Activated CD4-positive, CD25-positive, alpha-beta regulatory T cell treated with anti-CD3 and anti-CD28 coated beads, Interleukin-2, amount 50 U/mL, for 72 hours (primary cell): ENCODE measurements at regions not wholly inside any gene's neighbourhood (a gene's known extent, or its start where the extent isn't known, plus 50 kb on each side); places are given as distances from the start of the nearest gene placed in this dataset.
"Not testable (repeated sequence)": the region's sequence is repeated elsewhere in the genome, so short reads cannot be mapped to it uniquely, and the experiment has no call there.

Experiments
- DNase-seq: peaks from one replicate; pipeline ENCODE4 v3.0.0; 2021

GRCh38 chrX:101823236-101823635 is 108.6 kb downstream of the ZMAT1 start:
- DNase-seq = no peak

- not testable (repeated sequence) for DNase-seq
Measured at GRCh38 chrX:101817739-101818138, 114.1 kb downstream of the ZMAT1 start.

GRCh38 chrX:101813200-101813599 is 118.6 kb downstream of the ZMAT1 start:
- DNase-seq = no peak

- DNase-seq = no peak
Measured at GRCh38 chrX:101803451-101803850, 128.4 kb downstream of the ZMAT1 start.

- peak; percentile 66 for DNase-seq
Measured at GRCh38 chrX:101799387-101799786, 132.4 kb downstream of the ZMAT1 start.

GRCh38 chrX:101787934-101788333 is 128.3 kb upstream of the ARMCX2 start:
- DNase-seq = no peak

GRCh38 chrX:101785142-101785541 is 125.5 kb upstream of the ARMCX2 start:
- DNase-seq = no peak

- DNase-seq = not testable (repeated sequence)
Measured at GRCh38 chrX:101780421-101780820, 120.8 kb upstream of the ARMCX2 start.

GRCh38 chrX:101774340-101774739 is 114.7 kb upstream of the ARMCX2 start:
- DNase-seq = no peak

GRCh38 chrX:101764538-101764937 is 104.9 kb upstream of the ARMCX2 start:
- DNase-seq = no peak

GRCh38 chrX:101759000-101759399 is 99.3 kb upstream of the ARMCX2 start:
- no peak for DNase-seq

- DNase-seq = no peak
Measured at GRCh38 chrX:101750744-101751143, 91.1 kb upstream of the ARMCX2 start.

GRCh38 chrX:101749436-101749835 is 89.8 kb upstream of the ARMCX2 start:
- no peak for DNase-seq

GRCh38 chrX:101745046-101745445 is 85.4 kb upstream of the ARMCX2 start:
- DNase-seq = no peak

GRCh38 chrX:101744085-101744484 is 84.4 kb upstream of the ARMCX2 start:
- no peak for DNase-seq

- DNase-seq = no peak
Measured at GRCh38 chrX:101740642-101741041, 81.0 kb upstream of the ARMCX2 start.

GRCh38 chrX:101738867-101739266 is 79.2 kb upstream of the ARMCX2 start:
- not testable (repeated sequence) for DNase-seq

- not testable (repeated sequence) for DNase-seq
Measured at GRCh38 chrX:101738411-101738810, 78.8 kb upstream of the ARMCX2 start.

- DNase-seq = no peak
Measured at GRCh38 chrX:101736651-101737050, 77.0 kb upstream of the ARMCX2 start.

- DNase-seq = no peak
Measured at GRCh38 chrX:101732870-101733269, 73.2 kb upstream of the ARMCX2 start.

GRCh38 chrX:101729986-101730385 is 70.3 kb upstream of the ARMCX2 start:
- DNase-seq = no peak
